ENCODE measurements at regions not wholly inside any gene's neighbourhood (a gene's known extent, or its start where the extent isn't known, plus 50 kb on each side); places are given as distances from the start of the nearest gene placed in this dataset.
"Not testable (repeated sequence)": the region's sequence is repeated elsewhere in the genome, so short reads cannot be mapped to it uniquely, and the experiment has no call there.

DNA sequence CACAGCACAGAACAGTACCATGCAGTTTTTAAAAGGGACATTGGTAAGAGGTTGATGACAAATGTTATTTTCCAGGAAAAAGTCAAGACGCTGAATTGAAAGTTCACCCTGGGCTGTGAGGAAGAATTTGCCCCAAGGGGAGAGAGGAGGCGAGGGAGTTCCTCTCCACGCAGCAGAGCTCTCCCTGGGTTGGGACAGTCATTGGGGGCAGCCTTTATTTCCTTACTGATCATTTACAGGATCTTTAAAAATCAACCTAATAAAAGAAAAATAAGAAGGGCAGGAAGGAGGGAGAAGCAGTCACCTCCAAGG, 49.9 kb upstream of the WNT7B start:
- DNase-seq (ENCODE audit: low read depth) = no peak

- DNase-seq (ENCODE audit: low read depth) = no peak
These were observed 50.5 kb upstream of the WNT7B start for GRCh38 chr22:46027211-46028105.

GRCh38 chr22:46028106-46028991, 51.4 kb upstream of the WNT7B start:
- DNase-seq (ENCODE audit: low read depth) = no peak

- DNase-seq (ENCODE audit: low read depth) = no peak
These were observed 52.1 kb upstream of the WNT7B start for GRCh38 chr22:46029036-46029435.

- no peak for DNase-seq (ENCODE audit: low read depth)
These were observed 52.7 kb upstream of the WNT7B start for GRCh38 chr22:46029574-46030200.

- no peak for DNase-seq (ENCODE audit: low read depth)
These were observed 53.4 kb upstream of the WNT7B start for GRCh38 chr22:46030231-46030880.

GRCh38 chr22:46031066-46031465, 54.1 kb upstream of the WNT7B start:
- DNase-seq (ENCODE audit: low read depth) = no peak

DNA sequence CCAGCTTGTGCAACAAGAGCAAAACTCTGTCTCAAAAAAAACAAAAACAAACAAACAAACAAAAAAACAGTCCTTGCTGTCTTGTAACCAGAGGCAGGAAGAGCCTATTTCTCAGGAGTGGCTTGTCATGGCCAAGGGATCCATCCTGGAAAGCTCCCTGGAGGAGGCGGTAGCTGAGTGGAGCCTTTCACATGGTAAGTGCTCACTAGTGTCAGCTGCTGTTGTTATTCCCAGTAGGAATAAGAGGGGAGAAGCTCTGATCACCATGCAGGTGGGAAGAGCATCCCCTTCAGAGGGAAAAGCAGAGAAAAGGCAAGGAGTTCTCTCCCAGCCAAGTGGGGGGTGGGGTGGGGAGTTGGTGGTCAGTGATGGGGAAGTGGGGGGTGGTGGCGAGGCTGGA, 54.6 kb upstream of the WNT7B start:
- DNase-seq (ENCODE audit: low read depth) = no peak

- DNase-seq (ENCODE audit: low read depth) = no peak
These were observed 55.2 kb upstream of the WNT7B start for GRCh38 chr22:46031965-46032851.

DNA sequence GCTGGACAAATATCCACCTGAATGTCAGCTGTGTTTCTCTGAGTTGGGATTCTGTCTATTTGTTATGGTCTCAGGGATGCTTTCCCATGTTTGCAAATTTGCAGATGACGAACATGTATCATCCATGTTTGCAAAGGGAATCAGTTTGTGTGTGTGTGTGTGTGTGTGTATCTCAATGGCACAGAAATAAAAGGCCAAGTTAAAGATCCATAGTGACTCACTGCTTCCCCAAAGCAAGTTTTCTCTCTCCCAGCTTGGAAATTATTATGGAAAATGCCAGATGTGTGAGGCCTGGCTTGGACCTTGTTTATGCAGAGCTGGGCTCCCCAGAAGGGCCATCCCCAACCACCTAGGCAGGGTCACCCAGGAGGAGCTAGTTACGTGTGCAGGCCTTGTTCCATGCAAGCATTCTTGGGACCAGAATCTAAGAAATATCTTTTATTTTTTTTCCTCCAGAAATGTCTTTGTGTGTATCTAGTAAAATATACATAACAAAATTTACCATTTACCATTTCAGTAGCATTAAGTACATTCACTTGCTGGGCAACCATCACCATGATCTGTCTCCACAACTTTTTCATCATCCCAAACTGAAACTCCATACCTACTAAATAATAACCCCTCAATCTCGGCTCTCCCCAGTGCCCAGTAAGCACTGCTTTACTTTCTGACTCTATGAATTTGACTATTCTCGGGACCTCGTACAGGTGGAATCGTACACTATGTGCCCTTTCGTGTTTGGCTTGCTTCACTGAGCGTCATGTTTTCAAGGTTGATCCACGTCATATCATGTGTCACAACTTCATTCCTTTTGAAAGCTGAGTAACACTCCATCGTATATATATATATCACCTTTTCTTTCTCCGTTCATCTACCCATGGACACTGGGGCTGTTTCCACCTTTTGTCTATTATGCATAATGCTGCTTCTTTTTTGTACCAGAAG, 56.6 kb upstream of the WNT7B start:
- DNase-seq (ENCODE audit: low read depth) = no peak

DNA sequence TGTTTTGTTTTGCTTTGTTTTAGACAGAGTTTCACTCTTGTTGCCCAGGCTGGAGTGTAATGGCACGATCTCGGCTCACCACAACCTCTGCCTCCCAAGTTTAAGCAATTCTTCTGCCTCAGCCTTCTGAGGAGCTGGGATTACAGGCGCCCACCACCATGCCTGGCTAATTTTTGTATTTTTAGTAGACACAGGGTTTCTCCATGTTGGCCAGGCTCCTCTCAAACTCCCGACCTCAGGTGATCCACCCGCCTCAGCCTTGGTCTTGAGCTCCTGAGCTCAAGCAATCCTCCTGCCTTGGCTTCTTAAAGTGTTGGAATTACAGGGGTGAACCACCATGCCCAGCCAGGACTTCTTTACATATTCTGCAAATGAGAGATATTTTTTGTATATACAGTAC, 57.5 kb upstream of the WNT7B start:
- not testable (repeated sequence) for DNase-seq (ENCODE audit: low read depth)

GRCh38 chr22:46035380-46035741, 58.4 kb upstream of the WNT7B start:
- DNase-seq (ENCODE audit: low read depth) = no peak

GRCh38 chr22:46035742-46036557, 59.0 kb upstream of the WNT7B start:
- peak; percentile 100 for DNase-seq (ENCODE audit: low read depth)

- no peak for DNase-seq (ENCODE audit: low read depth)
These were observed 59.8 kb upstream of the WNT7B start for GRCh38 chr22:46036558-46037408.

DNA sequence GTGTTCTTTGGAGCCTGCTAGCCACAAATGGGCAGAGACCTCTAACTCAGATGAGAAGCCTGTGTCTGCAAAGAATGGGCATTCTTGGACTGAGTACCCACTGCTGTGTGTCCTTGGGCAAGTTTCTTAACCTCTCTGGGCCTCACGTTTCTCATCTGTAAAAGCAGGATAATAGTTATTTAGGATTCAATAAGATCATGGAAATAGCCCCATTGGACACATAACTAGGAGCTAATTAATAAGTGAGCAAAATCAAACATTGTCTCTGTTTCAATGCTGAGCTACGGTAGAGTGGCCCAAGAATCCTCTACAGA, 61.2 kb upstream of the WNT7B start:
- no peak for DNase-seq (ENCODE audit: low read depth)

DNA sequence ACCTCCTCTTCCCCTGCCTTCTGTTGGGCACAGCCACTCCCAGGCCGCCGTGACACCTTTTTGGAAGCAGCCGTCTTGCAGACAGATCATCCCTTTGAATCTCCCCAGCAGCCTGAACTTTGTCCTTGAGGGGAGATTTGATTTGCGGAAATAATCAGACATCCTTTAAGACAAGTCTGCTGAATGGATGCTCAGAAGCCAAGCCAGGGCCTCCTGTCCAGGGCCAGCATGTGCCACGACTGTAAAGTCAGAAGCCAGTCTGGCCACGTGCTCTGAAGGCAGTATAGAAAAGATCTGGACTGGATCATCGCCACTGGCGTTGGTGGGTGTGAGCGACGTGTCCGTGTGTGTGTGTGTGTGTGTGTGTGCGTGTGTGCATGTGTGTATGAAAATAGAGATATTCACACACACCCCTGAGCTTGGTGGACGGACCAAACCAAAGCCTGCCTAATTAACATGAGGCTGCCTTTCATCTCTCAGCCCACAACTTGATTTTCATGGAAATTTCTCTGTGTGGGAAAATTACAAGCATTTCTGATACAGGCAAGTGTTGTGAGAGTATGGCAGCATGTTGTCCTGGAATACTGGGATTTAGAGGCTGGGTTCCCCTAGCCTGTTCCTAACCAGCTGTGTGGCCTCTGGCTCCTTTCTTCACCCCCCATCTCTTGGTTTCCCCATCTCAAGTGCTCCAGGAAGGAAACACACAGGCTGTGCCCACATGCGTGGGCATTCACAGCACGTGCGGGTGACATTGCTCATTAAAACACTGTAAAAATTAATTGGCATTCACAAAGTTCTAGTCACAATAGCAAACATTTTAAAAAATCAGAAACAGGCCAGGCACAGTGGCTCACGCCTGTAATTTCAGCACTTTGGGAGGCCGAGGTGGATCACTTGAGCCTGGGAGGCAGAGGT, 61.8 kb upstream of the WNT7B start:
- no peak for DNase-seq (ENCODE audit: low read depth)

- DNase-seq (ENCODE audit: low read depth) = no peak
These were observed 62.6 kb upstream of the WNT7B start for GRCh38 chr22:46039535-46039934.

Measured in activated T-cell treated with anti-CD3 and anti-CD28 coated beads for 24 hours (primary cell).